Erythroblast (primary cell): ENCODE measurements at regions not wholly inside any gene's neighbourhood (a gene's known extent, or its start where the extent isn't known, plus 50 kb on each side); places are given as distances from the start of the nearest gene placed in this dataset.

Experiments used
- DNase-seq, 2 experiments: peaks; one replicate each; lab custom pipeline; 2025; lab: John Stamatoyannopoulos, UW
- GATA1 ChIP-seq: IDR thresholded peaks from 2 replicates; pipeline ENCODE4 v1.6.1; 2011; ENCODE audit warnings: low read depth, mild to moderate bottlenecking, control low read depth, low read length, moderate library complexity
- POLR2A ChIP-seq: IDR thresholded peaks from 2 replicates; pipeline ENCODE4 v1.6.1; 2011; ENCODE audit warnings: mild to moderate bottlenecking, low read length

DNA sequence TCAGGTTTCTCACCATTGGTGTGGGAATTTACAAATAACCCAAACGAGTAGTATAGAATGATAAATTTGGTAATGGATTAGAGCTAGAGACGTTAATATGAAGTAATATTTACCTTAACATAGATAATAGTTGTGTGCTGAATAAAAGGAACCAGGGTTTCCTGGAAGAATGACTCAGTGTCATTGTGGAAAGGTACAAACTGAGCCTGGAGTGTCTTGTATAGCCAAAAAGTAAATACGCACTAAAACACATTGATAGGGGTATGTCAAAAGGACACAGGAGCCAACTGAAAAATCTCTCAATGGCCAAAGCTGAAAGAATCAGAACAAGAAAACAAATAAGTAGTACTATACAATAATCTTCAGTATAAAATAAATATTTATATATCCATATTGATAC is 363.5 kb downstream of the SLCO4C1 start:
- no peak for DNase-seq
- TF ChIP-seq GATA1 (no peak), POLR2A (no peak)

DNA sequence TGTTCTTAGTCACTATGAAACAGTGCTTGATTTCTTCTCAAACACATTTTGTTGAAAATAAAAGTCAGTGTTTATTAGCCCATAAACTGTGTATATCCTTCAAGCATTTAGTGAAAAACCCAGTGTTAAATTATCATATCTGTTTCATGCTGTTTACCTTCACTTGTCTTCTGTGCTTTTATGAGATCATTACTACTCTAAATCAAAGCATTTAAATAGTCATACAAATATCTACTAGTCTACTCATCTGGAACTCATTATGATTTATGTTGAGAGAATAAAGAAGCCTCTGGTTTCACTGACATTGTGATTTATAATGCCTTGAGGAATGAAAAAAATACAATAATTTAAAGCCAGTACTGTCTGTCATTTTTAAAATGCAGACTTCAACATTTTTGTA is 366.5 kb downstream of the SLCO4C1 start:
- TF ChIP-seq POLR2A (no peak), GATA1 (no peak)
- no peak for DNase-seq

DNA sequence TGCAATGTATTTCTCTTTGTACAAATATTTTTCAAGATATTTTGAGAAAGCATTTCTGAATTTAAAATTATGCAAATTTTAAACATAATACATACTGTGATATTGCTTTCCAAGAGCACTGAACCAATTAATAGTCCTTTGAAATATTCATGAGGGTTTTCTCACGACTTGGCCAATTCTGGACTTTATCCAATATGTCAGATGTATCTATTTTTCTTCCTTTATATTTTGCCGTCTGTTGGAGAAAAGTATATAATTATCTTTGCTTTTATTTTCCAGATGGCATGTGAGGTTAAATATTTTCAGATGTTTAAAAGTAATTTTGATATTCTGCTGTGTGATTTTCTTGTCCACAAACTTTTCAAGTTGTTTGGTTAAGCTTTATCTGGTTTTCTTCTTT is 378.9 kb downstream of the SLCO4C1 start:
- TF ChIP-seq POLR2A, result no peak
- TF ChIP-seq GATA1, result no peak

DNA sequence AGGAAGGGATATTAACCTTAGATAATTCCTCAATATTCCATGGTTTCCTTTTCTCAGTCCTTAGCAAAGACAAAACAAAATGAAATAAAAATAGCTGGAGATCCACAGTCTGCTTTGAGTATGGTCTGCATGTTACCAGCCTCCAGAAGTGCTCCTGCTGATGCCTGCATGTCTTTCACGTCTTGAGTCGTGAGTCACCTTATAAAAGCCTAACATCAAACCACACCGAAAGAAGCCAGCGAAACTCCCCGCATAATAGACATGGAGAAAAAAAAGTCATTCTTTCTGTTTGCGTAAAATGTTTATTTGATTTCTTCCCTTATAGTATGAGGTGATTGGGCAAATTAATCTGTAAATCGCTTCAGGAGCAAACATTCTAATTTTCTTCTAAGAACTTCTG is 380.5 kb downstream of the SLCO4C1 start:
- DNase-seq, result no peak
- TF ChIP-seq GATA1 (no peak), POLR2A (no peak)

More for the DNA sequence above, 378.9 kb downstream of the SLCO4C1 start:
- no peak for DNase-seq

DNA sequence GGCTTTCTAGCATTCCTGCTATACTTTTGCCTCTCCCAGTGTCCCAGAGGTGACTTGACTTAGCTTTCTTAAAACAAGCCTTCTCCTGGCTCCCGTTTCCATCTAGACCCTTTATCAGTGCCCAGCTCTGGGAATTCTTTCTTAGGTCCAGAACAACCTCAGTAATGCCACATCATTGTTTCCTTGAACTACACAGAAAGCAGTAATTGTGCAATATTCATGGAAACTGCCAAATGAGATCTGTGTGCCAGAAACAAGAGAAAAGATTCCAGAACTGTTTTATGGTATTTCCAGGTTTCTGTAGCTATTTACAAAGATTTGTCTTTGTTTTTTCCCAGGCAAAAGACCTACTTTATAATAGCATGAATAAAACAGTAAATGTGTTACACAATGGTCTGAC is 391.3 kb downstream of the SLCO4C1 start:
- TF ChIP-seq POLR2A, result no peak
- no peak for TF ChIP-seq GATA1
- no peak for DNase-seq

DNA sequence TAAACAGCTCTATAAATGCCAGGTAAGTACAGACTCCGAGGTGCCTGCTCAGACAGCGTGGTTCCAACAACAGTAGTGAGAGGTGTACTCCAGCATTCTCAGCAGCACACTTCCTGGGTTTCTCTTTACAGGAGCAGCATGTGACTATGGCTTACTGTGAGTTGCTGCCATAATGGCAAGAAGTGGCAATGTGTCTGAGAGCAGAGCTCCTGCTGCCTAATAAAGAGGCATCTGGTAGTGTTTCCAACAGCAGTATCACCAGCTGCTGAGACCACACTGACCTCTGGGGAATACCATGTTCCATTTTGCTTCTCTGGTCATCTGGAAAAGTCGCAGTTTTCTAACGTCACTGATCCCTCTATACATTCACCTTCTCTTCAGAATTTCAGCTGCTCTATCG is 398.2 kb downstream of the SLCO4C1 start:
- no peak for DNase-seq
- no peak for TF ChIP-seq GATA1
- TF ChIP-seq POLR2A, result no peak

DNA sequence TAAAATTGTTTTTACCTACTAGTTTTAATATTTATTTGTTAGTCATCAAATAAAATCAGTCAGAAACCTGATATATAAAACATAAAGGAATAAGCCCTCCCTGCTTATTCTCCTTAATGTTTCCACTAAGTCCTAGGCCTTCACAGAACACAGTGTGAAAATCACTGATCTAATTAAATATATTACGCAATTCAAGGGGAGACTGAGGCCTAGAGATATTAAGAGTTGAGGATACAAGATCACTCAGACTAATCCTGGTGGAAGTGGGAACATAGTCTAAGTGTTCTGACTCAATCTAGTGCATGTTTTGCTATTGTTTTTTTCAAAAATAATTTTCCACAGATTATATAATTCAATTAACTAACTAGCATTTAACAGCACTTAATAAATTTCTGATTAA is 401.1 kb downstream of the SLCO4C1 start:
- TF ChIP-seq POLR2A (no peak), GATA1 (no peak)
- no peak for DNase-seq

DNA sequence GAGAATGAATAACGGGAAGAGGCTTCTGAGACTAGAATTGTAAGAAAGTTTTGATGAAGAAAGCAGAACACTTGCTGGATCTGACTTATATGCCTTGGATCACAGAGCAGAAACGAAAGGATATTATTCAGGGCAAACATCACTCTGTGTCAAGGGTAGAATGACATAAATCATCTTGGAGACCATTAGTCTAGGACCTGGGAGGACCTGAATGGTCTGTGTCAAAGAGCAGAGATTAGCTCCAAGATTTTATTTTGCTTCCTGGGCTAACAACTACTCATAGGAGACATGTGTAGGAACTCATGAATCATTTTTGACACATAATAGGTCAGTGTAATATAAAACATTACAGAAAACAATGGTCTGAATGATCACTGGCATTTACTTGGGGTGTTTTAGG is 417.9 kb downstream of the SLCO4C1 start:
- no peak for DNase-seq
- no peak for TF ChIP-seq GATA1
- TF ChIP-seq POLR2A, result no peak

DNA sequence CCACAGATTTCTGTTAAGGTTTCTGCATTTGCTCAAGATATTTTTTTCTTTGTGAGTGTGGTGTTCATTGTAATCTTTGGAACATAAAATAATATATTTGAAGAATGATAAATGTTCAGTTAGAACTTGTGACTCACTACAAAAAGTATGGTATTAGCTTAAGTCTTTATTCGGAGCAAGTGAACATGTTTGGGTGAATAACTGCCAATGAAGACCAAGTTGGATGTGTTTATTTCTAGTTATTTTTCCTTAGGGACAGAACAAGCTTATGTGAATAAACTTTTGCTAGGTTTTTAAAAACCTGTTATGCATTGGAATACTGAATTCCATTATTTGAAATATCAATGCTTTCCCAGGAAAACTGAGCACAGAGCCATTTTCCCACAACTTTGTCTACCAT is 418.6 kb downstream of the SLCO4C1 start:
- no peak for TF ChIP-seq GATA1
- TF ChIP-seq POLR2A, result no peak
- DNase-seq, result no peak

DNA sequence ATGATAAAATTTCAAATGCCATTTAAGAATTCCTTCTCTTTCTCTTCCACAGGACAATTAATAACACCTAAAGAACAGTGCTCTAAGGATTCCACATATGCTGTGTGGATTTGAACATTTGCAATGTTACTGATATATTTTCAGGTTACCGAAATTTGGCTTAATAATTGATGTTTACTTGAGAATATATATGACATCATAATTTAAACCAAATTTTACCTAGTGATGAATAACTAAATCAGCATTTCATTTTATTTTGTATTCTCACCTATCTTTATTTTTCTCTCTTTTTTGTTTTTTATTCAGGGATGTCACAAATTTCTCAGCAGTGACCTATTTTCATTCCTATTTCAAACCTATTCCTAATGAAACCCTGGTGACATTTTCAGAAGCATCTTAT is 429.6 kb downstream of the SLCO4C1 start:
- TF ChIP-seq POLR2A (no peak), GATA1 (no peak)
- DNase-seq, result no peak

DNA sequence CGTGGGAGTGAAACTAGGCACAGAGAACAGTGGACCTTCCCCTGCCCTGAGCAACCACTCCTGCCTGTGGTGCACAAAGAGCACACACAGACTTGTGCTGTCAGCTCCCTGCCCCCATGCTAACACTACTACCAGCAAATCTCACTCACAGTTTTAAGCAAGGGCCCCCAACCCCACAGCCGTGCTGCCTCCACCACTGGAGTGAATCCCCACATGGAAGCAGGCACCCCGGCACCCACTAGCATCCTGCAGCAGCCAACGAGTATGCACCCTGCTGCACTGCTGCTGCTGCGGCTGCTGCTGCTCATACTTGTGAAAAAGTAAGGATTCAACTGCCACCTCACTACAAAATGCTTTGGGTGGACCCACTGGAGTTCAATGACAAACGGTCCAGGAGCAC is 435.5 kb downstream of the SLCO4C1 start:
- TF ChIP-seq POLR2A (no peak), GATA1 (no peak)
- DNase-seq, result no peak

DNA sequence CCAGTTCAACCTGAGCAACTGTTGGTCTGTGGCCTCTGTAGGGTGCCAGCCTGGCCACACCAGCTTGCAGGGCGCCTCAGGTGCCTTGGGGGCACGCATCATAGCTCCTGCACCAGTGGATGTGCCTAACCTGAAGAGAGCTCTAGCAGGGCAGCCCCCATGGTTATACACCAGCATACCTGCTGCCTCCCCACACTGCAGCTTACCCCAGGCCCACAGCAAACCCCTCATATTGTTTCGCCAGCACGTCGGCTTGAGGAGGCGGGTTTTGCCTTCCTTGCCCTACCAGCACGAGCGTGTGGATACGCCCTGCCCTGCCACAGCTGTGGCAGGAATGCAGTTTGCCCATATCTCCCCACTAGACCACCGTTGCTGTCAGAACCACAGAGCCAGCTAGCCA is 435.9 kb downstream of the SLCO4C1 start:
- TF ChIP-seq POLR2A (no peak), GATA1 (no peak)
- DNase-seq, result no peak

DNA sequence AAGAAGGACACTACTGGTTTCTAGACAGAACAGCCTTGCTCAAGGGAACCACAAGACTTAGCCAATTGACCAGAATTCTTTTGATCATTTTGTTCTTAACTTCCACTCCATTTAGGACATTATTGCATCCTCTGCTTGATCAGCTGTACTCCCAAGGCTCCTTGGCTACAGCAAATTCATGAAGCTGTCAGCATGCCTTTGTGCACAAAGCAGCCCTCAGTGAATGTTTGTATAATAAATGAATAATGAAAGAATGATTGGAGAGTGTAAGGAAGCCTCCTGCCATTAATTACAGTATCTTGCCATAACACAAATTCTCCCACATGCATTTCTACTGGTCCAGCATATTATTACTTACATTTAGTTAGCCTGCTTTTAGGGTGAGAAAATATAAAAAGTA is 449.6 kb downstream of the SLCO4C1 start:
- no peak for DNase-seq
- TF ChIP-seq POLR2A, result no peak
- no peak for TF ChIP-seq GATA1

DNA sequence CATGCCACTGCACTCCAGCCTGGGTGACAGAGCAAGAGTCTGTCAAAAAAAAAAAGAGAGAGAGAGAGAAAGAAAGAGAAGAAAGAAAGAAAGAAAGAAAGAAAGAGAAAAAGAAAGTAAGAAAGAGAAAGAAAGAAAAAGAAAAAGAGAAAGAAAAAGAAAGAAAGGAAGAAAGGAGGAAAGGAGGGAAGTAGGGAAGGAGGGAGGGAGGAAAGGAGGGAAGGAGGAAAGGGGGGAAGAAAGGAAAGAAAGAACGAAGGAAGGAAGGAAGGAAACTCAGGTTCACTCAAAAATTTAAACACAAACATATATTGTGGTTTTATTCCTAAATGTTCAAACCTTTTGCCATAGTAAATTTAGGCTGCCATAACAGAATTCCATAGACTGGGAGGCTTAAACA is 453.0 kb downstream of the SLCO4C1 start:
- no peak for DNase-seq
- TF ChIP-seq GATA1 (no peak), POLR2A (no peak)

DNA sequence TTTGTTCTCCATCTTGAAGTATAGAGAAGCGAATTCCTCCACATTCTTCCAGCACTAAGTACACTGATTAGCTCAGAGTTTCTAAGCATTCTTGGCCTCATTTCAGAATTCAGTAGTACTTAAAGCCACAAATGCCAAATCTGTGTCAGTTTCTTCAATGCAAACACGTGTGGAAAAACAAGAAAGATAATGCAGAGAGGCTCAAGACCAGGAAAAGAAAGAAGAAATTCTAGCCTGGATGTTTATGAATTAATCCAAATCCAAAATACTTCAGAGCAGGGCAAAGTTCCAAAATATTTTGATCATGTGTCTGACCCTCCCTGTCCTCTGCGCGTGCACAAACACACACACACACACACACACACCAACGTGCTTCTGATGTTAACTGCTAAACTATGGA is 457.6 kb downstream of the SLCO4C1 start:
- no peak for DNase-seq
- TF ChIP-seq GATA1, result no peak
- no peak for TF ChIP-seq POLR2A

DNA sequence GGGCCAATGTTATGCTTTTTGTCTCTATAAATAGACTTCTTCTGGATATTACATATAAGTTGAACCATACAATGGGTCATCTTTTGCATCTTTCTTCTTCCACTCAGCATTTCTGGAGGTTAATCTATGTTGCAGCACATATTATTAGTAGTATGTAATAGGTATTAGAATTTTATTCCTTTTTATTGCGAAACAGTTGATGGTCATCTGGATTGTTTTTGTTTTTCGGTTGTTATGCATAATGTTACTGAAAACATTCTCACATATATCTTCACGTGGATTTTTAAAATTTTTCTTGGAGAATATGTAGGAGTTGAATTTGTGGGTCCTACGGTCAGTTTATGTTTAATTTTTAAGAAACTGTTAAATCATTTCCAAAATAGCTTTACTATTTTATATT is 466.8 kb downstream of the SLCO4C1 start:
- DNase-seq, result no peak
- TF ChIP-seq GATA1 (no peak), POLR2A (no peak)

DNA sequence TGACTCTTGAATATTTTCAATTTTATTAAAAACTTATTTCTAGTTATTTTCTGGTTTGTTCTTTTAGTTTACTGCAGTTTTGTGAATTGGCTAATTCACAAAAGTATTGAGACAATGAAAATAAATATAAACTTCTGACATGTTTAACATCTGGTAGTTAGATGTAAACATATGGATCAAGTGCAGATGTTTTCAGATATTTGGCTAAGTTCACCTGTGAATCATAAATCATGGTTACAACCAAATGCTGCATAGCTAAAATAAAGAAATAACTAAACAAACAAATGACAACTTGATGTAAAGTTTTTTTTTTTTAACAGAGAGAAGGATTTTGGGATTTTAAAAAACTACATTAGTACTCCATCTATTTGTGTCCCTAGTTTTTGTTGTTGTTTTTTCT is 484.6 kb downstream of the SLCO4C1 start:
- TF ChIP-seq GATA1 (no peak), POLR2A (no peak)
- no peak for DNase-seq
